DMS53 (cell line): ENCODE measurements at regions not wholly inside any gene's neighbourhood (a gene's known extent, or its start where the extent isn't known, plus 50 kb on each side); places are given as distances from the start of the nearest gene placed in this dataset.

Experiments used
- DNase-seq: peaks from one replicate; lab custom pipeline; 2025; lab: John Stamatoyannopoulos, UW

GRCh38 chr6:147037881-147038280 lies 166.3 kb upstream of the STXBP5 start:
- no peak for DNase-seq

- DNase-seq: no peak
Observed at GRCh38 chr6:147040121-147040910, 163.9 kb upstream of the STXBP5 start.

- DNase-seq: no peak
Observed at GRCh38 chr6:147042679-147043078, 161.5 kb upstream of the STXBP5 start.

- DNase-seq: peak; percentile 77
Observed at GRCh38 chr6:147043994-147044477, 160.2 kb upstream of the STXBP5 start.

- no peak for DNase-seq
Observed at GRCh38 chr6:147046141-147046877, 157.9 kb upstream of the STXBP5 start.

- no peak for DNase-seq
Observed at GRCh38 chr6:147048930-147049329, 155.3 kb upstream of the STXBP5 start.

- DNase-seq: no peak
Observed at GRCh38 chr6:147053311-147053921, 150.8 kb upstream of the STXBP5 start.

- DNase-seq: no peak
Observed at GRCh38 chr6:147054158-147054557, 150.1 kb upstream of the STXBP5 start.

- DNase-seq: no peak
Observed at GRCh38 chr6:147054871-147055270, 149.3 kb upstream of the STXBP5 start.

GRCh38 chr6:147055821-147056392 lies 148.3 kb upstream of the STXBP5 start:
- DNase-seq: no peak

GRCh38 chr6:147057188-147057587 lies 147.0 kb upstream of the STXBP5 start:
- DNase-seq: no peak

GRCh38 chr6:147057705-147058342 lies 146.4 kb upstream of the STXBP5 start:
- DNase-seq: no peak

GRCh38 chr6:147058786-147059385 lies 145.3 kb upstream of the STXBP5 start:
- no peak for DNase-seq

- peak; percentile 72 for DNase-seq
Observed at GRCh38 chr6:147060636-147061035, 143.6 kb upstream of the STXBP5 start.

GRCh38 chr6:147061252-147061651 lies 143.0 kb upstream of the STXBP5 start:
- peak; percentile 33 for DNase-seq

- DNase-seq: peak; percentile 17
Observed at GRCh38 chr6:147063469-147064031, 140.7 kb upstream of the STXBP5 start.

GRCh38 chr6:147065786-147066185 lies 138.4 kb upstream of the STXBP5 start:
- DNase-seq: peak; percentile 82

- DNase-seq: no peak
Observed at GRCh38 chr6:147067184-147067583, 137.0 kb upstream of the STXBP5 start.

GRCh38 chr6:147071776-147072175 lies 132.4 kb upstream of the STXBP5 start:
- no peak for DNase-seq

- DNase-seq: no peak
Observed at GRCh38 chr6:147075381-147075780, 128.8 kb upstream of the STXBP5 start.

- DNase-seq: peak; percentile 86
Observed at GRCh38 chr6:147077251-147077650, 127.0 kb upstream of the STXBP5 start.
